Caco-2 (cell line): ENCODE measurements at regions not wholly inside any gene's neighbourhood (a gene's known extent, or its start where the extent isn't known, plus 50 kb on each side); places are given as distances from the start of the nearest gene placed in this dataset.

ENCODE experiments used
- BruUV-seq: library from RNA; stranded (reverse); fragments of 400-500 nt; replicated peaks from 2 replicates; lab custom pipeline; 2021; lab: Mats Ljungman, UMichigan
- CTCF ChIA-PET: fragments of 300-600 bp; sonication (Branson Sonifier 250); formaldehyde crosslinking; loops from one replicate; lab custom pipeline; 2022; ENCODE audit warnings: antibody characterized with exemption; lab: Charles Lee
- POLR2A ChIA-PET: fragments of 300-600 bp; sonication (Branson Sonifier 250); formaldehyde crosslinking; loops from one replicate; lab custom pipeline; 2022; ENCODE audit warnings: antibody characterized with exemption; lab: Charles Lee
- DNase-seq, 2 experiments: peaks; one replicate each; pipeline versions ENCODE4 v3.0.0 to v3.0.0-alpha.2; 2020 to 2022
- H3K27me3 ChIP-seq: replicated peaks from 2 replicates; pipeline ENCODE4 v1.6.0; 2011; ENCODE audit warnings: low read length; ENCODE audit not compliant: control insufficient read depth, insufficient read depth
- H3K36me3 ChIP-seq: 2 replicates; pipeline ENCODE4 v1.5.1; 2011; ENCODE audit warnings: low read length; ENCODE audit not compliant: control insufficient read depth, insufficient read depth
- H3K4me1 ChIP-seq: fragments of 250-450 bp; sonication (Bioruptor Pico); 2 replicates; pipeline ENCODE4 v1.5.1; 2020; ENCODE audit warnings: mild to moderate bottlenecking
- H3K4me3 ChIP-seq: 2 replicates; pipeline ENCODE4 v1.5.1; 2011; ENCODE audit warnings: low read depth, mild to moderate bottlenecking, control low read depth, low read length
- H3K9me3 ChIP-seq: fragments of 250-450 bp; sonication (Bioruptor Pico); 2 replicates; pipeline ENCODE4 v1.5.1; 2020; ENCODE audit warnings: mild to moderate bottlenecking, moderate library complexity
- H3K27ac Mint-ChIP-seq: one replicate; pipeline ENCODE4 v1.8.0; 2022; ENCODE audit warnings: mixed read lengths; ENCODE audit not compliant: unreplicated experiment
- H3K27me3 Mint-ChIP-seq: one replicate; pipeline ENCODE4 v1.8.0; 2022; ENCODE audit warnings: mixed read lengths; ENCODE audit not compliant: insufficient read depth, unreplicated experiment
- H3K36me3 Mint-ChIP-seq: one replicate; pipeline ENCODE4 v1.8.0; 2022; ENCODE audit warnings: mild to moderate bottlenecking, mixed read lengths; ENCODE audit not compliant: insufficient read depth, unreplicated experiment
- H3K4me1 Mint-ChIP-seq: one replicate; pipeline ENCODE4 v1.8.0; 2022; ENCODE audit warnings: low read depth, mixed read lengths; ENCODE audit not compliant: unreplicated experiment
- H3K4me3 Mint-ChIP-seq: one replicate; pipeline ENCODE4 v1.8.0; 2022; ENCODE audit warnings: mild to moderate bottlenecking, moderate library complexity, mixed read lengths; ENCODE audit not compliant: unreplicated experiment
- H3K9me3 Mint-ChIP-seq: one replicate; pipeline ENCODE4 v1.8.0; 2022; ENCODE audit warnings: mixed read lengths; ENCODE audit not compliant: unreplicated experiment
- CTCF ChIP-seq, 2 experiments: fragments of 200-600 bp in 1 of 2; IDR thresholded peaks; 1 replicate in 1 of 2; 2 replicates in 1 of 2; pipeline versions ENCODE4 v1.5.1 to v1.8.0; 2011 to 2022; ENCODE audit warnings: antibody characterized with exemption in 1 of 2, control low read depth in 1 of 2, inconsistent platforms in 1 of 2, low read depth in 1 of 2, low read length in 1 of 2, mild to moderate bottlenecking in 1 of 2, moderate library complexity in 1 of 2; ENCODE audit not compliant: insufficient read depth in 1 of 2, severe bottlenecking in 1 of 2, unreplicated experiment in 1 of 2
- intact Hi-C: fragments of 100-400 bp; cut with micrococcal nuclease; formaldehyde crosslinking; loops from one replicate; pipeline ENCODE4 v1.10.0; 2022; ENCODE audit not compliant: unreplicated experiment

- CTCF ChIA-PET = no interaction called here
- DNase-seq = peak; percentile 24 to 39
- H3K27me3 ChIP-seq = no peaks in the 10 kb centered on the region
These were observed 152.8 kb upstream of the CTAGE1 start for GRCh38 chr18:22570492-22570891.

GRCh38 chr18:22572341-22572740, 154.6 kb upstream of the CTAGE1 start:
- Mint-ChIP-seq H3K27ac (no peak overlapping the region), H3K9me3 (peaks cover 8% of the 10 kb centered on the region), H3K4me3 (no peak overlapping the region), H3K27me3 (peaks cover 6% of the 10 kb centered on the region), H3K36me3 (no peaks in the 10 kb centered on the region), H3K4me1 (no peaks in the 10 kb centered on the region)
- intact Hi-C loops = no loop called here
- POLR2A ChIA-PET = no interaction called here
- CTCF ChIA-PET = no interaction called here
- H3K9me3 ChIP-seq = 0 out of 2 replicates have a peak, but pooled peaks cover 4% of the 10 kb centered on the region
- H3K27me3 ChIP-seq = no peaks in the 10 kb centered on the region
- H3K36me3 ChIP-seq = no peaks in the 10 kb centered on the region
- no peak for TF ChIP-seq CTCF (IDR thresholded peaks at IDR 0.05; ENCODE audit: insufficient read depth in 1 of 2, low read depth in 1 of 2, low read length in 1 of 2, severe bottlenecking in 1 of 2, unreplicated experiment in 1 of 2)
- no peak overlapping the region for H3K4me3 ChIP-seq
- no TSS peak for BruUV-seq
- DNase-seq = no peak
- H3K4me1 ChIP-seq = no peaks in the 10 kb centered on the region

More at GRCh38 chr18:22570492-22570891, 152.8 kb upstream of the CTAGE1 start:
- H3K36me3 ChIP-seq = no peaks in the 10 kb centered on the region
- POLR2A ChIA-PET = no interaction called here
- Mint-ChIP-seq H3K4me1 (no peaks in the 10 kb centered on the region), H3K27ac (no peak overlapping the region), H3K27me3 (peaks cover 6% of the 10 kb centered on the region), H3K36me3 (no peaks in the 10 kb centered on the region), H3K9me3 (peaks cover 8% of the 10 kb centered on the region), H3K4me3 (no peak overlapping the region)
- H3K9me3 ChIP-seq = 0 out of 2 replicates have a peak, but pooled peaks cover 4% of the 10 kb centered on the region
- no peak overlapping the region for H3K4me3 ChIP-seq
- intact Hi-C loops = no loop called here
- H3K4me1 ChIP-seq = no peaks in the 10 kb centered on the region
- no TSS peak for BruUV-seq
- peak; percentile 26 to 31 for TF ChIP-seq CTCF (IDR thresholded peaks at IDR 0.05; ENCODE audit: insufficient read depth in 1 of 2, low read depth in 1 of 2, low read length in 1 of 2, severe bottlenecking in 1 of 2, unreplicated experiment in 1 of 2)

- no TSS peak for BruUV-seq
- no peaks in the 10 kb centered on the region for H3K4me1 ChIP-seq
- H3K4me3 Mint-ChIP-seq = no peak overlapping the region
- H3K9me3 Mint-ChIP-seq = no peaks in the 10 kb centered on the region
- ChIA-PET POLR2A (no interaction called here), CTCF (no interaction called here)
- no peaks in the 10 kb centered on the region; the same call in 1 of the 2 replicates for H3K9me3 ChIP-seq
- H3K27ac Mint-ChIP-seq = no peak overlapping the region
- DNase-seq = no peak
- no peaks in the 10 kb centered on the region for H3K36me3 ChIP-seq
- H3K36me3 Mint-ChIP-seq = no peaks in the 10 kb centered on the region
- H3K27me3 Mint-ChIP-seq = no peaks in the 10 kb centered on the region
- intact Hi-C loops = no loop called here
- no peaks in the 10 kb centered on the region for H3K27me3 ChIP-seq
- no peak for TF ChIP-seq CTCF (IDR thresholded peaks at IDR 0.05; ENCODE audit: insufficient read depth in 1 of 2, low read depth in 1 of 2, low read length in 1 of 2, severe bottlenecking in 1 of 2, unreplicated experiment in 1 of 2)
- no peaks in the 10 kb centered on the region for H3K4me1 Mint-ChIP-seq
- H3K4me3 ChIP-seq = no peak overlapping the region
These were observed 161.6 kb upstream of the CTAGE1 start for GRCh38 chr18:22579271-22579670.
